A549 (cell line): ENCODE measurements at regions not wholly inside any gene's neighbourhood (a gene's known extent, or its start where the extent isn't known, plus 50 kb on each side); places are given as distances from the start of the nearest gene placed in this dataset.

Experiments
- ATAC-seq, 2 experiments: fragments of 200-7000 bp in 1 of 2; fragments of >200 bp in 1 of 2; cut with Nextera tagmentation in 1 of 2; cut with Tn5 transposase in 1 of 2; 3 replicates each; pipeline versions ENCODE4 v1.8.0 to v1.9.1; 2018 to 2020; ENCODE audit warnings: mild to moderate bottlenecking in 1 of 2, moderate library complexity in 1 of 2
- CTCF ChIA-PET: fragments of 300-600 bp; sonication (Branson Sonifier 250); formaldehyde crosslinking; extraction: SDS; loops from one replicate; lab custom pipeline; 2021; ENCODE audit warnings: antibody characterized with exemption, inconsistent platforms; lab: Yijun Ruan, JAX
- POLR2A ChIA-PET: fragments of 350-600 bp; formaldehyde crosslinking; extraction: SDS; loops from one replicate; lab custom pipeline; 2021; ENCODE audit warnings: antibody characterized with exemption, inconsistent platforms; lab: Yijun Ruan, JAX
- DNase-seq, 2 experiments: peaks; one replicate each; pipeline versions ENCODE4 v3.0.0 to v3.0.0-alpha.2; 2011 to 2016; ENCODE audit warnings: low read depth in 1 of 2, low spot score in 1 of 2
- FAIRE-seq: peaks from 2 replicates; lab custom pipeline; 2011; peaks lifted over from hg19 to GRCh38; lab: Jason Lieb, UNC
- H3K27ac ChIP-seq, 2 experiments: fragments of >200 bp; sonication (Bioruptor Twin); formaldehyde crosslinking; 3 replicates each; pipeline ENCODE4 v1.5.1; 2016 to 2017
- H3K4me1 ChIP-seq: fragments of >200 bp; sonication (Bioruptor Twin); formaldehyde crosslinking; 3 replicates; pipeline ENCODE4 v1.6.1; 2016
- H3K4me2 ChIP-seq: fragments of >200 bp; sonication (Bioruptor Twin); formaldehyde crosslinking; 3 replicates; pipeline ENCODE4 v1.6.1; 2016
- H3K4me3 ChIP-seq: fragments of >200 bp; sonication (Bioruptor Twin); formaldehyde crosslinking; 3 replicates; pipeline ENCODE4 v1.5.1; 2016
- H3K9me3 ChIP-seq: fragments of >200 bp; sonication (Bioruptor Twin); formaldehyde crosslinking; 3 replicates; pipeline ENCODE4 v1.6.1; 2016
- BHLHE40 ChIP-seq: IDR thresholded peaks from 2 replicates; pipeline ENCODE4 v1.6.1; 2012; ENCODE audit warnings: low read depth, low read length, inconsistent platforms
- CBX2 ChIP-seq: fragments of 200-600 bp; sonication (generic); IDR thresholded peaks from 2 replicates; pipeline ENCODE4 v1.6.1; 2016; ENCODE audit warnings: low read depth, mild to moderate bottlenecking, borderline replicate concordance
- EHMT2 ChIP-seq: fragments of 200-600 bp; sonication (generic); IDR thresholded peaks from 2 replicates; pipeline ENCODE4 v1.6.1; 2016; ENCODE audit warnings: antibody characterized with exemption, low read depth, mild to moderate bottlenecking, moderate library complexity
- EP300 ChIP-seq, 2 experiments: fragments of >200 bp; sonication (Bioruptor Twin); formaldehyde crosslinking; IDR thresholded peaks; 2 replicates in 1 of 2; 3 replicates in 1 of 2; pipeline ENCODE4 v1.6.1; 2016 to 2017
- FOSB ChIP-seq: fragments of 250-450 bp; sonication (Bioruptor Pico); IDR thresholded peaks from 2 replicates; pipeline ENCODE4 v1.5.0; 2020; ENCODE audit warnings: mild to moderate bottlenecking, moderate library complexity
- GATA3 ChIP-seq: IDR thresholded peaks from 2 replicates; pipeline ENCODE4 v1.6.1; 2012; ENCODE audit warnings: borderline replicate concordance
- KDM1A ChIP-seq: fragments of 200-600 bp; sonication (generic); IDR thresholded peaks from 2 replicates; pipeline ENCODE4 v1.6.1; 2016; ENCODE audit warnings: low read depth, mild to moderate bottlenecking
- KDM5A ChIP-seq: fragments of 200-600 bp; sonication (generic); IDR thresholded peaks from 2 replicates; pipeline ENCODE4 v1.6.1; 2016; ENCODE audit warnings: antibody characterized with exemption, mild to moderate bottlenecking
- MAFK ChIP-seq: fragments of 450-650 bp; IDR thresholded peaks from 2 replicates; pipeline ENCODE4 v1.6.1; 2014; ENCODE audit not compliant: partially characterized antibody
- MAX ChIP-seq: IDR thresholded peaks from 2 replicates; pipeline ENCODE4 v1.6.1; 2012
- MAZ ChIP-seq: fragments of 150-350 bp; IDR thresholded peaks from 2 replicates; pipeline ENCODE4 v1.6.1; 2014; ENCODE audit warnings: antibody characterized with exemption, low read depth, low read length, borderline replicate concordance
- PBX3 ChIP-seq: IDR thresholded peaks from 2 replicates; pipeline ENCODE4 v1.6.1; 2012
- PHF8 ChIP-seq: fragments of 200-600 bp; sonication (generic); IDR thresholded peaks from 2 replicates; pipeline ENCODE4 v1.6.1; 2016; ENCODE audit warnings: low read depth, mild to moderate bottlenecking, antibody characterized with exemption, moderate library complexity, borderline replicate concordance
- POLR2AphosphoS2 ChIP-seq: conservative IDR thresholded peaks from 2 replicates; pipeline ENCODE4 v1.6.1; 2012; ENCODE audit warnings: low read length, improper control_type of control experiment, inconsistent platforms
- RAD21 ChIP-seq, 2 experiments: fragments of >200 bp in 1 of 2; sonication (Bioruptor Twin) in 1 of 2; formaldehyde crosslinking in 1 of 2; IDR thresholded peaks in 1 of 2; conservative IDR thresholded peaks in 1 of 2; 2 replicates in 1 of 2; 3 replicates in 1 of 2; pipeline ENCODE4 v1.6.1; 2012 to 2018; ENCODE audit warnings: inconsistent platforms in 1 of 2
- RARB ChIP-seq: fragments of 250-450 bp; sonication (Bioruptor Pico); IDR thresholded peaks from 2 replicates; pipeline ENCODE4 v1.8.0; 2021; ENCODE audit warnings: mild to moderate bottlenecking, moderate library complexity
- RCOR1 ChIP-seq: fragments of 150-350 bp; IDR thresholded peaks from 2 replicates; pipeline ENCODE4 v1.6.1; 2014; ENCODE audit warnings: antibody characterized with exemption, low read length, low read depth
- REST ChIP-seq: fragments of 200-600 bp; sonication (generic); IDR thresholded peaks from 2 replicates; pipeline ENCODE4 v1.6.1; 2016; ENCODE audit warnings: antibody characterized with exemption, mild to moderate bottlenecking, moderate library complexity
- TFCP2L1 ChIP-seq: fragments of 250-450 bp; sonication (Bioruptor Pico); IDR thresholded peaks from 2 replicates; pipeline ENCODE4 v1.5.0; 2021; ENCODE audit warnings: mild to moderate bottlenecking
- USF2 ChIP-seq: fragments of 450-650 bp; IDR thresholded peaks from 2 replicates; pipeline ENCODE4 v1.6.1; 2014; ENCODE audit warnings: antibody characterized with exemption
- ZNF302 ChIP-seq: fragments of 250-450 bp; sonication (Bioruptor Pico); IDR thresholded peaks from 2 replicates; pipeline ENCODE4 v1.9.0; 2021; ENCODE audit warnings: inconsistent platforms, mild to moderate bottlenecking, moderate library complexity
- ZSCAN20 ChIP-seq: fragments of 250-450 bp; sonication (Bioruptor Pico); IDR thresholded peaks from 2 replicates; pipeline ENCODE4 v1.8.0; 2022; ENCODE audit warnings: mild to moderate bottlenecking, moderate library complexity
- WGBS: methylation state at CpG from one replicate; pipeline ENCODE4 v1.1.6; 2017; ENCODE audit errors: missing lambda C conversion rate; 5-methylcytosine and 5-hydroxymethylcytosine counted together

GRCh38 chr2:75865702-75866101 lies 155.0 kb upstream of the GCFC2 start:
- WGBS, result 1% methylated on average over 8 of the region's 8 CpGs
- Histone ChIP-seq H3K4me3 (no peak overlapping the region), H3K9me3 (no peaks in the 10 kb centered on the region), H3K4me2 (no peak overlapping the region), H3K4me1 (no peaks in the 10 kb centered on the region), H3K27ac (no peak overlapping the region)
- DNase-seq (no peak), ATAC-seq (no peak), FAIRE-seq (no peak)
- CTCF ChIA-PET, result interaction anchor here (1.0 kb wide), 1 partner anchor 31 kb away, joined by 3 read pairs; no protein-coding TSS in a partner anchor
- POLR2A ChIA-PET, result no interaction called here
- TF ChIP-seq CBX2 (no peak), REST (no peak), MAX (no peak)

GRCh38 chr2:75865083-75865482 lies 154.4 kb upstream of the GCFC2 start:
- POLR2A ChIA-PET, result no interaction called here
- H3K27ac ChIP-seq, result no peak overlapping the region
- no peak for DNase-seq
- H3K4me1 ChIP-seq, result no peaks in the 10 kb centered on the region
- H3K4me2 ChIP-seq, result no peak overlapping the region
- TF ChIP-seq KDM1A (no peak), BHLHE40 (no peak), RCOR1 (no peak), GATA3 (no peak), EHMT2 (no peak), ZSCAN20 (CRISPR knock-in tag) (no peak), PHF8 (no peak), MAFK (no peak), RARB (CRISPR knock-in tag) (no peak), MAZ (no peak), ZNF302 (CRISPR knock-in tag) (no peak)
- WGBS, result 19% methylated on average over 2 of the region's 2 CpGs
- no peaks in the 10 kb centered on the region for H3K9me3 ChIP-seq
- ATAC-seq, result no peak
- H3K4me3 ChIP-seq, result no peak overlapping the region
- no peak for FAIRE-seq
- CTCF ChIA-PET, result interaction anchor here (1.0 kb wide), 1 partner anchor 31 kb away, joined by 3 read pairs; no protein-coding TSS in a partner anchor

- FAIRE-seq (no peak), ATAC-seq (no peak), DNase-seq (no peak)
- Histone ChIP-seq H3K27ac (no peak overlapping the region), H3K4me1 (no peaks in the 10 kb centered on the region), H3K4me3 (no peak overlapping the region), H3K4me2 (no peak overlapping the region), H3K9me3 (no peaks in the 10 kb centered on the region)
- ChIA-PET POLR2A (no interaction called here), CTCF (no interaction called here)
- TF ChIP-seq ZSCAN20 (CRISPR knock-in tag) (no peak), RAD21 (conservative IDR thresholded peaks at IDR 0.05 in 1 of 2, IDR thresholded peaks at IDR 0.05 in 1 of 2) (no peak), KDM1A (no peak), ZNF302 (CRISPR knock-in tag) (no peak), POLR2AphosphoS2 (no peak), BHLHE40 (no peak), TFCP2L1 (no peak), FOSB (CRISPR knock-in tag) (no peak), PBX3 (no peak), USF2 (no peak), EP300 (IDR thresholded peaks at IDR 0.05) (no peak), KDM5A (no peak)
- WGBS, result 14% methylated on average over 3 of the region's 3 CpGs
Measured at GRCh38 chr2:75862547-75862946, 151.8 kb upstream of the GCFC2 start.
